Brain microvascular endothelial cell (primary cell): ENCODE measurements at regions not wholly inside any gene's neighbourhood (a gene's known extent, or its start where the extent isn't known, plus 50 kb on each side); places are given as distances from the start of the nearest gene placed in this dataset.
"Not testable (repeated sequence)": the region's sequence is repeated elsewhere in the genome, so short reads cannot be mapped to it uniquely, and the experiment has no call there.

Source experiments
- DNase-seq: peaks from one replicate; pipeline ENCODE4 v3.0.0-alpha.2; 2020
- H3K27ac ChIP-seq: fragments of 250-450 bp; sonication (Bioruptor Pico); 2 replicates; pipeline ENCODE4 v1.5.1; 2020; ENCODE audit warnings: mild to moderate bottlenecking, moderate library complexity
- H3K27me3 ChIP-seq: fragments of 250-450 bp; sonication (Bioruptor Pico); replicated peaks from 2 replicates; pipeline ENCODE4 v1.5.1; 2020; ENCODE audit warnings: mild to moderate bottlenecking
- H3K36me3 ChIP-seq: fragments of 250-450 bp; sonication (Bioruptor Pico); replicated peaks from 2 replicates; pipeline ENCODE4 v1.5.1; 2020; ENCODE audit warnings: mild to moderate bottlenecking
- H3K4me3 ChIP-seq: 2 replicates; pipeline ENCODE4 v1.5.1; 2011; ENCODE audit warnings: low read depth, mild to moderate bottlenecking, control low read depth, low read length, moderate library complexity
- in situ Hi-C: cut with HindIII; loops from 2 replicates; pipeline ENCODE4 v1.10.0; 2017; ENCODE audit warnings: low sequenced_read_pairs, low pct_ligation_motif_present
- TF ChIP-seq, protein P1 (sequence below): IDR thresholded peaks from 2 replicates; pipeline ENCODE4 v1.5.1; 2011; ENCODE audit warnings: low read depth, mild to moderate bottlenecking, moderate library complexity, low read length, control low read depth, inconsistent platforms; ENCODE audit errors: missing control alignments

DNA sequence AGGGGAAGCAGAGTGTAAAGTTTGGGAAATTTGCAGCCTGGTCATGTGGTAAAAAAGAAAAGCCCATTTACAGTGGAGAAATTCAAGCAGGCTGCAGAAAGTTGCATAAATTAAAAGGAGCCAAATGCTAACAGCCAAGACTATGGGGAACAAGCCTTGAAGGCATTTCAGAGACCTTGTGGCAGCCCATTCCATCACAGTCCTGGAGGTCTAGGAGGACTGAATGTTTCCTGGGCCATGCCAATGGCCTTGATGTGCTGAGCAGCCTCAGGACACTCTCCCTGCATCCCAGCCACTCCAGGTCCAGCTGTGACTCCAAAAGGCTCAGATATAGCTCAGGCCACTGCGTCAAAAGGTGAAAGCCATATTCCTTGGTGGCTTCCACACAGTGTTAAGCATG is 1202.4 kb upstream of the ATXN8OS start:
- in situ Hi-C loops, result no loop called here
- TF ChIP-seq, protein P1, sequence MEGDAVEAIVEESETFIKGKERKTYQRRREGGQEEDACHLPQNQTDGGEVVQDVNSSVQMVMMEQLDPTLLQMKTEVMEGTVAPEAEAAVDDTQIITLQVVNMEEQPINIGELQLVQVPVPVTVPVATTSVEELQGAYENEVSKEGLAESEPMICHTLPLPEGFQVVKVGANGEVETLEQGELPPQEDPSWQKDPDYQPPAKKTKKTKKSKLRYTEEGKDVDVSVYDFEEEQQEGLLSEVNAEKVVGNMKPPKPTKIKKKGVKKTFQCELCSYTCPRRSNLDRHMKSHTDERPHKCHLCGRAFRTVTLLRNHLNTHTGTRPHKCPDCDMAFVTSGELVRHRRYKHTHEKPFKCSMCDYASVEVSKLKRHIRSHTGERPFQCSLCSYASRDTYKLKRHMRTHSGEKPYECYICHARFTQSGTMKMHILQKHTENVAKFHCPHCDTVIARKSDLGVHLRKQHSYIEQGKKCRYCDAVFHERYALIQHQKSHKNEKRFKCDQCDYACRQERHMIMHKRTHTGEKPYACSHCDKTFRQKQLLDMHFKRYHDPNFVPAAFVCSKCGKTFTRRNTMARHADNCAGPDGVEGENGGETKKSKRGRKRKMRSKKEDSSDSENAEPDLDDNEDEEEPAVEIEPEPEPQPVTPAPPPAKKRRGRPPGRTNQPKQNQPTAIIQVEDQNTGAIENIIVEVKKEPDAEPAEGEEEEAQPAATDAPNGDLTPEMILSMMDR, result no peak
- no peaks in the 10 kb centered on the region for H3K27me3 ChIP-seq
- no peaks in the 10 kb centered on the region for H3K36me3 ChIP-seq
- H3K27ac ChIP-seq, result no peak overlapping the region
- DNase-seq, result no peak
- H3K4me3 ChIP-seq, result no peak overlapping the region

DNA sequence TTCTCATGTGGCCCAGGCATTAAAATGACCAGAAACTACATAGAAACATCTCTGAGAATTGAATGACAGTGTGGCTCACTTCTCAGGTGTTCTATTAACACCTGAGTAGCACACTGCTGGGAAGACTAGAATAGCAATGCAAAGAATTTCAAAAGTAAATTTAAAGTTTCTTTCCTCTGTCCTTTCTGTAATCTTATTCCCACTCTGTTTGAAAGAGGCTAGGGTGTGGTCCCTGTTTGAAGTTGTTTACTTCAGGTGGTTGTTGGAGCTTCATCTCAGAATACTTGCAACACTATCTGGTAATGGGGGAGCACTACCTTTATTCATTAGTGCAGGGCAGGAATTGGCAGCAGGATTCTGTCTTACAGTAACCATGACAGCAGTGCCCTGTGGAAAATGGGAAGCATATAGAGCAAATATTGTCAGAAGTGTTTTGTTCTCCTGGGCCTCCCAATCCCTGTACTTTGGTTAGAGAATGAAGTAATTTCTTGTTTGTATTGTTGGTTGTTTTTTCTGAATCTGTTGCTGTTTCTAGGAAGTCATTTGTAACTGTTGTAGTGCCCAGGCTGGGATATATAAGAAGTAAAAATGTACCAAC is 1210.2 kb upstream of the ATXN8OS start:
- no peaks in the 10 kb centered on the region for H3K27me3 ChIP-seq
- H3K36me3 ChIP-seq, result no peaks in the 10 kb centered on the region
- in situ Hi-C loops, result no loop called here
- DNase-seq, result no peak
- TF ChIP-seq, protein P1, result no peak
- no peak overlapping the region for H3K4me3 ChIP-seq
- H3K27ac ChIP-seq, result no peak overlapping the region

DNA sequence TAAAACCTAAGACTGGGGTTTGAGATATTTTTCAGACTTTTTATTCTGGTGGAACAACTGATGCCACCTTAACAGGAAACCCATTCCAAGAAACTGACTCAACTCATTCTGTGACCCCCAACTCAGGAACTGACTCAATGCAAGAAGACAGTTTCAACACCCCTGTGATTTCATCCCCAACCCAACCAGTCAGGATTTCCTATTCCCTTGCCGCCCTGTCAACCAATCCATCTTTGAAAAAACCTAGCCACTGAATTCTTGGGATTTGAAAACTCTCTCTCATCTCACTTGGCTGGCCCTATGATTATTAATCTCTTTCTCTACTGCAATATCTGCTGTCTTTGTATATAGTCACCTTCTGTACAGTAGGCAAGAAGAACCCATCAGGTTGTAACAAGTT is 1211.9 kb upstream of the ATXN8OS start:
- Histone ChIP-seq H3K27ac (no peak overlapping the region), H3K36me3 (no peaks in the 10 kb centered on the region), H3K4me3 (no peak overlapping the region), H3K27me3 (no peaks in the 10 kb centered on the region)
- TF ChIP-seq, protein P1, result no peak
- DNase-seq, result no peak
- in situ Hi-C loops, result no loop called here

DNA sequence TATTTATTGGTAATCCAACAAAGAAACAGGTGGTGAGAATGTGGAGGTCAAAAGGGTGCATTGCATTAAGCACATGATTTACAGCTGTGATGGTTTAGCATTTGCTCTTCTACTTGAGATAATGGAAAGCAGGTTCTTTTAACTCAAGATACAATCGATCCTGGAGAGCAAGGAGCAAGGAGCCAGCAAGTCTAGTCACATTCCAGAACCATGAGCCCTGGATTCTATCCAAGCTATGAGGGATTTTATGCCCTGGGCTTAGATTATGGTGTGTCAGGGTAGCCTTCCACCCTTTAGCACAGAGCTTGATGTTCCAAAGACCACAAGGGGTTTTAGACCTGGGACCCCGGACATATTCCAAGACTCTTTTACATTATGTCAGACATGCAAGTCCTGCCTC is 1213.9 kb upstream of the ATXN8OS start:
- H3K27ac ChIP-seq, result not testable (repeated sequence)

DNA sequence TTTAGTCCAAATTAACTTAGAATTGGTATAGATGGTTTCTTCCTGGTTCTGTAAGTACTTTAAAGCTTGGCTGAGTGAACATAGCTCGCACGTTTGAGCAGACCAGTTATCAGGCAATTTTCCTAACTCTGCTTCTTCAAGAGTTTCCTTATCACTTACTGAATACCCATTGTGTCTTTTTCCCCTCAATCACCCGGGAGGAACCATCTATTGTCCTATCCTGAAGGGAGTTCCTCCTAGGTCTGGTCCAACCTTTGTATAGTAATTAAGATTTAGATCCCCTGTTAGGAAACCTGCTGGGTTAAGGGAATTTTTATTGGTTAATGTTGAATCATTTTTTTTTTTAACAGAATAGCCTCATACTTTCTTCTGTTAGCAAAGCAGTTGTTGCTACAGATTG is 1215.0 kb upstream of the ATXN8OS start:
- H3K27me3 ChIP-seq, H3K27ac ChIP-seq, in situ Hi-C loops: not testable (repeated sequence)

More for the DNA sequence above, 1213.9 kb upstream of the ATXN8OS start:
- H3K36me3 ChIP-seq, H3K4me3 ChIP-seq, H3K27me3 ChIP-seq, in situ Hi-C loops, DNase-seq: not testable (repeated sequence)

DNA sequence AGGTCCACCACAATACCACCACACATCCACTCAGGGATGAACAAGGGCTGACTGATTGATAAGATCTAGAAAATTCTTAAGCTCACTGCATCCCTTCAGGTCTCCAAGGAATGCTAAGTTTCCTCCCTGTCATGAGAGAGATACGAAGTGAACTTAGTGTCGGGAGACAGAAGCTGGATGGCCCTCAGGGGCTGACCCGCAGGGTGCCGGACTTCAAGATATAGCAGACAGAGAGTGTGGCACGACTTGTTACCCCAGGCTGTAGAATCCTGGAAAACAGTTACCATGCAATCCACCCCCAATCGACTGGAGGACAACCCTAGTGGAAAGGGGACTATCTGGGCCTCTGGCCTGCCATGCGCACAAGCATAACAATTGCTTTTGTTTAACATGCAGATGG is 1217.5 kb upstream of the ATXN8OS start:
- DNase-seq, H3K36me3 ChIP-seq, H3K27ac ChIP-seq, in situ Hi-C loops, H3K27me3 ChIP-seq, H3K4me3 ChIP-seq: not testable (repeated sequence)

More for the DNA sequence above, 1215.0 kb upstream of the ATXN8OS start:
- not testable (repeated sequence) for H3K36me3 ChIP-seq, DNase-seq, H3K4me3 ChIP-seq

DNA sequence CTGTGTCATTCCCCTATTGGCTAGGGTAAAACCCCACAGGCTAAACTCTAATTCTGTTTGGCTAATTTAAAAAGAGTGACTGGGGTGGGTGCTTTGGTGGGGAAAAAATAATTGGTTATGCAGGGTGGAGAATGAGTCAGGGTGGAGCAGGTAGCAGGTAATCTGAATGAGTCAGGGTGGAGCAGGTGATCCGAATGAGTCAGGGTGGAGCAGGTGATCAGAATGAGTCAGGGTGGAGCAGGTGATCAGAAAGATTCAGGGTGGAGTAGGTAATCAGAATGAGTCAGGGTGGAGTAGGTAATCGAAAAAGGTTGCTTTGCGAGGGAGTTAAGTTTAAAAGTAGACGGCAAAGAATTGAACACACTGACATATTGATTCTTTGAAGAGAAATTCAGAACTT is 1218.8 kb upstream of the ATXN8OS start:
- in situ Hi-C loops, result no loop called here

More for the DNA sequence above, 1218.8 kb upstream of the ATXN8OS start:
- no peak overlapping the region for H3K4me3 ChIP-seq
- TF ChIP-seq, protein P1, result no peak
- no peak overlapping the region for H3K27ac ChIP-seq
- DNase-seq, result no peak
- H3K36me3 ChIP-seq, result no peaks in the 10 kb centered on the region
- no peaks in the 10 kb centered on the region for H3K27me3 ChIP-seq
